KMS-11 (cell line): ENCODE measurements at regions not wholly inside any gene's neighbourhood (a gene's known extent, or its start where the extent isn't known, plus 50 kb on each side); places are given as distances from the start of the nearest gene placed in this dataset.
"Not testable (repeated sequence)": the region's sequence is repeated elsewhere in the genome, so short reads cannot be mapped to it uniquely, and the experiment has no call there.

Experiments
- H2AFZ ChIP-seq: fragments of 200-600 bp; sonication (generic); 2 replicates; pipeline ENCODE4 v1.6.1; 2016; ENCODE audit warnings: antibody characterized with exemption, mixed run types, low read depth
- H3K27ac ChIP-seq: fragments of 200-600 bp; sonication (generic); 2 replicates; pipeline ENCODE4 v1.6.1; 2016; ENCODE audit warnings: mild to moderate bottlenecking, mixed run types
- H3K27me3 ChIP-seq: fragments of 200-600 bp; sonication (generic); 2 replicates; pipeline ENCODE4 v1.6.1; 2017; ENCODE audit warnings: mild to moderate bottlenecking, low read depth, mixed run types, moderate library complexity; ENCODE audit not compliant: insufficient read depth
- H3K36me3 ChIP-seq: fragments of 200-600 bp; sonication (generic); 2 replicates; pipeline ENCODE4 v1.6.1; 2017; ENCODE audit warnings: mild to moderate bottlenecking, mixed run types; ENCODE audit not compliant: insufficient read depth
- H3K4me1 ChIP-seq: fragments of 200-600 bp; sonication (generic); 2 replicates; pipeline ENCODE4 v1.6.1; 2016; ENCODE audit warnings: mild to moderate bottlenecking, low read depth, mixed run types; ENCODE audit not compliant: poor library complexity, severe bottlenecking
- H3K4me2 ChIP-seq: fragments of 200-600 bp; sonication (generic); 2 replicates; pipeline ENCODE4 v1.7.0; 2016; ENCODE audit warnings: mild to moderate bottlenecking, mixed run types
- H3K4me3 ChIP-seq: fragments of 200-600 bp; sonication (generic); IDR thresholded peaks from 2 replicates; pipeline ENCODE4 v1.6.1; 2017; ENCODE audit warnings: low read depth, low read length, mixed read lengths; ENCODE audit not compliant: insufficient read depth
- H3K79me2 ChIP-seq: fragments of 200-600 bp; sonication (generic); 2 replicates; pipeline ENCODE4 v1.6.1; 2016; ENCODE audit warnings: low read depth, mixed run types; ENCODE audit not compliant: insufficient read depth
- H3K9ac ChIP-seq: fragments of 200-600 bp; sonication (generic); 2 replicates; pipeline ENCODE4 v1.6.1; 2016; ENCODE audit warnings: mild to moderate bottlenecking, mixed run types
- H4K20me1 ChIP-seq: fragments of 200-600 bp; sonication (generic); 2 replicates; pipeline ENCODE4 v1.6.1; 2016; ENCODE audit warnings: mild to moderate bottlenecking, mixed run types; ENCODE audit not compliant: insufficient read depth
- CTCF ChIP-seq: fragments of 200-600 bp; sonication (generic); conservative IDR thresholded peaks from 2 replicates; pipeline ENCODE4 v1.6.1; 2017; ENCODE audit warnings: low read depth, mild to moderate bottlenecking, antibody characterized with exemption, low read length, moderate library complexity, mixed read lengths

- H3K4me3 ChIP-seq, result no peak overlapping the region
- H3K9ac ChIP-seq, result no peak overlapping the region
- no peak for TF ChIP-seq CTCF
- H3K4me1 ChIP-seq, result no peaks in the 10 kb centered on the region
- H3K36me3 ChIP-seq, result no peaks in the 10 kb centered on the region
- no peaks in the 10 kb centered on the region for H4K20me1 ChIP-seq
- no peak overlapping the region for H2AFZ ChIP-seq
- H3K27me3 ChIP-seq, result no peaks in the 10 kb centered on the region
- no peak overlapping the region for H3K27ac ChIP-seq
- no peaks in the 10 kb centered on the region for H3K79me2 ChIP-seq
- H3K4me2 ChIP-seq, result no peak overlapping the region
Measured at GRCh38 chr10:46169736-46170135, 117.1 kb upstream of the ANTXRL start.

GRCh38 chr10:46170789-46171188 is 116.0 kb upstream of the ANTXRL start:
- Histone ChIP-seq H3K9ac (no peak overlapping the region), H3K4me3 (no peak overlapping the region), H2AFZ (no peak overlapping the region), H3K4me1 (no peaks in the 10 kb centered on the region), H3K27ac (no peak overlapping the region), H3K4me2 (no peak overlapping the region), H3K79me2 (no peaks in the 10 kb centered on the region), H3K27me3 (no peaks in the 10 kb centered on the region), H4K20me1 (no peaks in the 10 kb centered on the region), H3K36me3 (no peaks in the 10 kb centered on the region)
- no peak for TF ChIP-seq CTCF

- no peak overlapping the region for H3K27ac ChIP-seq
- H3K4me1 ChIP-seq, result no peaks in the 10 kb centered on the region
- no peak overlapping the region for H3K4me3 ChIP-seq
- no peak overlapping the region for H3K4me2 ChIP-seq
- no peaks in the 10 kb centered on the region for H4K20me1 ChIP-seq
- H2AFZ ChIP-seq, result no peak overlapping the region
- H3K79me2 ChIP-seq, result no peaks in the 10 kb centered on the region
- H3K36me3 ChIP-seq, result no peaks in the 10 kb centered on the region
- TF ChIP-seq CTCF, result no peak
- H3K9ac ChIP-seq, result no peak overlapping the region
- no peaks in the 10 kb centered on the region for H3K27me3 ChIP-seq
Measured at GRCh38 chr10:46171661-46172060, 115.1 kb upstream of the ANTXRL start.

DNA sequence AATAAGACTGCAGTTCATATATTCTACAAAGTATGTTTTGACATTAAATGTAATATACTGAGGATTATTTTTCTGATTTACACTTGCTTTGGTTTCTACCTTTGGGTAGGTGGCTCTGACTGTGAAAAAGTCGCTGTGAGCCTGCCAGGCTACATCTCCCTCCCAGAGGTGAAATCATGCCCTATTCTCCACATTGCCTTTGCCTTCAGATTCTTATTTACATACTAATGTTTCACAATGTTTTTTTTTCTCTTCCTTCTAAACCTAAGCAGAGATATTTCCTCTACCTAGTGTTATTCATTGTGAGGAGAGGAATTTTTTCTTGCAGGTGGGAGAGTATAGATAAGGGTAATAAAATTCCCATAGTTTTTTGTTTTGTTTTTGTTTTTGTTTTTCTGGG is 111.5 kb upstream of the ANTXRL start:
- no peak overlapping the region for H3K9ac ChIP-seq
- no peaks in the 10 kb centered on the region for H3K4me1 ChIP-seq
- no peaks in the 10 kb centered on the region for H3K27me3 ChIP-seq
- no peaks in the 10 kb centered on the region for H3K79me2 ChIP-seq
- no peaks in the 10 kb centered on the region for H3K36me3 ChIP-seq
- no peak overlapping the region for H3K4me3 ChIP-seq
- TF ChIP-seq CTCF, result no peak
- H4K20me1 ChIP-seq, result no peaks in the 10 kb centered on the region
- H3K27ac ChIP-seq, result no peak overlapping the region
- H3K4me2 ChIP-seq, result no peak overlapping the region
- no peak overlapping the region for H2AFZ ChIP-seq

DNA sequence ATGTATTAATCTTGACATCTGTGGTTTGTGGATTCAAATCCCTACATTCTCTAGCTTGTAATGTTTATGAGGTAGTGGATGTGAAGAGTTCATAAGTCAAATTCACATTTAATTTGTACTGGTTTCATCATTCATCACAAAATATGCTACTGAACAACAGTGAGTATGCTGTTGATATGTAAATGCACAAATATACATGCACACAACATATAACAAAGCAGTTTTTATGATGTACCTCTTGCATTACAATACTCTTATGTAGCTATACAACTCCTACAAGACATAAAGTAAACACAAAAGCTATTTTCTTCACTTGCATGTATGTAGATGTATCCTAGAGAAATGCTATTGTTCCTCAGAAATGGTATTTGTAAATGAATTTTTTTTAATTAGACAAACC is 111.0 kb upstream of the ANTXRL start:
- Histone ChIP-seq H3K79me2 (no peaks in the 10 kb centered on the region), H4K20me1 (no peaks in the 10 kb centered on the region), H3K27ac (no peak overlapping the region), H3K27me3 (no peaks in the 10 kb centered on the region), H3K9ac (no peak overlapping the region), H3K4me1 (no peaks in the 10 kb centered on the region), H3K4me3 (no peak overlapping the region), H2AFZ (no peak overlapping the region), H3K36me3 (no peaks in the 10 kb centered on the region), H3K4me2 (no peak overlapping the region)
- no peak for TF ChIP-seq CTCF

DNA sequence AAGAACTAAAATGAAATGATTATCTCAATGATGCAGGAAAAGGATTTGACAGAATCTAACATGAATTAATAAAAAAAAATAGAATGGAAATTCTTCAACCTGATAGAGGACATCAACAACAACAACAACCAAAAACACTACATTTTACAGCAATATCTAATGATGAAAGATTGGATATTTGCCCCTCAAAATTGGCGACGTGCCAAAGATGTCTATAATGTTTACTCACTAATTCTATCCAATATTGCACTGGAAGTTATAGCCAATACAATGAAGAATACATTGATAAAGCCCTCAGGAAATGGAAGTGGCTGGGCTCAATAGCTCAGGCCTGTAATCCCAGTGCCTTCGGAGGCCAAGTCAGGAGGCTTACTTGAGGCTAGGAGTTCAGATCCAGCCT is 99.4 kb upstream of the ANTXRL start:
- H3K27ac ChIP-seq, H3K4me1 ChIP-seq, H3K4me3 ChIP-seq, H3K36me3 ChIP-seq, H3K79me2 ChIP-seq, H3K4me2 ChIP-seq, H3K27me3 ChIP-seq, H4K20me1 ChIP-seq, H2AFZ ChIP-seq, H3K9ac ChIP-seq: not testable (repeated sequence)
